Dermis microvascular lymphatic vessel endothelial cell (primary cell): ENCODE measurements at regions not wholly inside any gene's neighbourhood (a gene's known extent, or its start where the extent isn't known, plus 50 kb on each side); places are given as distances from the start of the nearest gene placed in this dataset.
"Not testable (repeated sequence)": the region's sequence is repeated elsewhere in the genome, so short reads cannot be mapped to it uniquely, and the experiment has no call there.

Experiments
- DNase-seq, 2 donors: peaks; one replicate each; pipeline versions ENCODE4 v3.0.0 to v3.0.0-alpha.2; 2010; ENCODE audit warnings: low read depth in 2 of 2

DNA sequence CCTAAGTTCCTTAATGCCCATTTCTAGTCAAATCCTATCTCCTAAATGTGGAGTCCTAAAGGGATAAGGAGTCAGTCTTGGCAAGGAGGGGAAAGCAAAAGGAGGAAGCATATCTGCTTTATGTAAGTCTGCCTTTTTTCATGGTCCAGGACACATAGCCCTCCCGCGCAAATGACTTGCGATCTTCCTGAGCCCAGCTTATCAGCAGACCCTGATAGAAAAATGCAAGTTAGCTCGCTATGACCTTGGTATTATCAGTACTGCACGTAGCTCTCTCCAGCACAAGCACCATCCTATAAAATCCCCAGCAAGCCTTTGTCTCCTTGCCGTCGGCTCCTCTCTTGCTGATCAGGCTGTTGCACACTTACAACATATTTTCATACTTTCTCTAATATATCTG, 281.4 kb upstream of the KCNH7 start:
- no peak for DNase-seq

DNA sequence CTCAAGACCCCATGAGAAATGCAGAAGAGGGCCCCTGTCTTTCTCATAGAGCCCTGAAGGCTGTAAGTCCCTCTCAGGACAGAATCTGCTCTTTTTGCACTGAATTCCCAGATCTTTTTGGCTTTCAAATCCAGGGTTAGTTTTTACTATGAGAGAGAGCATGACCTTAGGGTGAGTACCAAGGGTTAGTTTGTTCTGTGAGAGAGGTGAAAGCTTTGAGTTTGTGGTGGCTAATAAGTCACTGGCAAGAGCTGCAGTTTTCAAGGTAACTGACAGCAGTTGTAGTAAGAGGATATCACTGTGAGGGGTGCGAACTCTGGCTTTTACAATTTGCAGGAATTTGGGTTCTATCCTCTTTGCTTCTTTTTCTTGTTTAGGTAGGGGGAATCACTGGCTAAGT, 248.4 kb upstream of the KCNH7 start:
- no peak for DNase-seq

DNA sequence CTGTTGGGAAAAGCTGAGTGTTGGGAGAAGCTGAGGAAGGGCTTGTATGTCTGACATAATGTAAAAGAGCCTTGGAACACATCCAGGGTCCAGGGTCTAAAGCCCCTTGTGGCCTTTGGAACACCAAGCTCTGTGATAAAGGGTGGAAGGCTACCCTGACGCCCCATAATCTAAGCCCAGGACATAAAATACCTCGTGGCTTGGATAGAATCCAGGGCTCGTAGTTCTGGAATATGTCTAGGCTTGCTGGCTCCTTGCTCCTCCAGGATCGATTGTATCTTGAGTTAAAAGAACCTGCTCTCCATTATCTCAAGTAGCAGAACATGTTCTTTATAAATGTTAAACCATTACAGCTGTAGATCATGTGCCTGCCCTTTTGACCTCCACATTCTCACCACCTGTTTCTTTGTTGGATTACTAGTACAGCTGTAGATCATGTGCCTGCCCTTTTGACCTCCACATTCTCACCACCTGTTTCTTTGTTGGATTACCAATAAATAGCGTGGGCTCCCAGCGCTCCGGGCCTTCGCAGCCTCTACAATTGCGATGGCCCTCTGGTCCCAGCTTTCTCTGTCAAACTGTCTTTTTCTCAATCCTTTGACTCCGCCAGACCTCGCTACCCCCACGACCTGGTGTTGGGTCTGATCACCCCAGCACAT, 246.9 kb upstream of the KCNH7 start:
- not testable (repeated sequence) for DNase-seq

DNA sequence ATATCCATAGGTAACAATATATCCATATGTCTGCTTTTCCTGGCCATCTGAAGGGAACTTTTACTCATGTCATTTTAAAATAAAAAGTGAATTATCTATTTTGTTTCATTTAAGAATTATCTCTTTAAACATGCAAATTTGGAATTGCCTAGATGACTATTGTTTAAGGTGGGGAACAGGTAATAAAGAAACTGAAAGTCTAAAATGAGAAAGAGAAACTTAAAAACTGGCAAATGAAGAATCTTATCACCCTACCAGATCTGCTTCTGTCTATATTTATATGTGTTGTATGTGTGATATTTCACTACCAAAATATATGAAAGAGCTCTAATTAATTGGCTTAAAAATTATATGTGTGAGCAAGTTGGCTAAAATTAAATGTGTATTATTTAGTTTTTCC, 243.2 kb upstream of the KCNH7 start:
- DNase-seq: no peak

DNA sequence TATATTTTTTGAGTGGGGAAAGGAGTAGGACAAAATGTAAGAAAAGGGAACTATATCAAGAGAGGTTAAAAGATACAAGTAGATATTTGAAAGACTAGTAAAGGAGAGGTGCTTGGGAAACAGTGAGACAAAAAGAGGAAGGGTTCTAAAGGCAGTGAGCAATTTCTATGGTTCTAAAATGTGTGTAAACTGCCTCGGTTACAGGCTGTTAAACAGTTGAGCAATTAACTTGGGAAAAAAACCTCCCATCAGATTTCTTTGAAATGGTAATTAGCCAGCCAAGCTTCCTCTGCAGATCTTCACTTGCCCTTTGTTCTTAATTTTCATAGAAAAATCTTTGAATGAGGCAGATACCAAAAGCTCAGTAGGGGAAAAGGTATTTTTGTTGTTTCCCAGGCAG, 238.7 kb upstream of the KCNH7 start:
- DNase-seq: no peak

DNA sequence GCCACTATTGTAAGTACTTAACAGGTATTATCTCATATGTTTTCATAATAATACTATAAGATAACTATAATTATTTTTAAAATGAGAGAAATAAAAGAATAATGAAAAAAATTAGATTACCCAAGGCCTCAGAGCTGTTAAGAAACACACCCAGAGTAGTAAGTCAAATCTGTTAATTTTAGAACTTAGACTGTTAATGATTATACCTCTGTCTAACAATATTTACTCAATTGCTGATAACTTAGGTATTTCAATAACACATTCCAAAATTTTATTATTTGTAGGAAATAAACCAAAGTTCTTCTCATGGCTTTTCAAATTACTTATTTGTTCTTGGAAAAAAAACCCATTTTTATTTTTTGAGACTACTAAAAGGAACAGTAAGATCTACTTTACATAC, 227.5 kb upstream of the KCNH7 start:
- DNase-seq: no peak

DNA sequence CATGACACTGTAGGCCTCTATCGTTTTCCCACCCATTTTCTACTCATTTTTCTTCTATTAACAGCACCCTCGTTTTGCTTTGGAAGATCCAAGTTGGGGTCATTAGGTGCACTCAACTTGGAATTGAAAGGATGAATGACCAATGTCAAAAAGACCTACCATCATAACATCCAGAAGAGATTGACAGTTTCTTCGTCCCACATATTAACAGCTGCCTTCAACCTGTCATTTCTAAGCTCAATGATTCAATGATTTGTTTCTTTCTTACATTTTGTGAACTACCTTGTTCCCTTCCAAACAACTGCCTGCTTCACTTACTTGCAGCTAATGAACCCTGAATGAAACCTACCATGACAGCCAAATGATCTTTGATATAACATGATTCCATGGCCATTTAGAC, 224.0 kb upstream of the KCNH7 start:
- DNase-seq: no peak

DNA sequence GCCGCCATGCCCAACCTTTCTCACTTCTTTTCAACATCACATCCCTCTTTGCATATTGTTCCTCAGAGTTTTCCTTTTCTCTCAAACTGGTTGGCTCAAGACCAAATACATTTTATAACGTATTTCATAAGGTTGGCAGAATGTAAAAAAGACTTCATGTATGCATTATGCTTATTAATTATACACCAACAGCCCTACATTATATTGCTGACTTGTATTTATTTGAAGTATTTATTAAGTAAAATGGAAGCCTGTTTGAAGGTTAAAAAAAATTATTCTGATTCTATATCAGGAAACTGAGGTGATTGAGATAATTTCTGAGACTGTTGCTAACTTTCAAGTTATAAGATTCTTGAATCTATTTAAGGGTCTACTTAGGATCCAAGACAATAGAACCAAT, 208.0 kb upstream of the KCNH7 start:
- no peak for DNase-seq

DNA sequence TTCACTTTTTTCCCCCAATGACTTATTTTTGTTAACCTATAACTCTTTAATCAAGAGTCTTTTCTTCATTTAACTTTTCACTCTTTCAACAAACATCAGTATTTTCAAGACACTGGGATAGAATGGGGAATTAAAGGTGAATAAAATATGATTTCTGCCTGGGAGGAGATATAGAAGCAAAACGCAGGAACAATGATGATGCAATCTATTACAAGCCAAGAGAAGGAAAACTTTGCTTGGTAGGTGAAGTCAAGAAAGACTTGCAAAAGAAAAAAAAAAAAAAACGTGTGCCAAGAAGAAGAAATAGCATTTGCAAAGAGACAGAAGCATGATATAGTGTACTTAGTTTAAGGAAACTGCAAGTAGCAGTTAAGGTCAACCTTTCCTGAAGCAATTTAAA, 207.3 kb upstream of the KCNH7 start:
- no peak for DNase-seq

DNA sequence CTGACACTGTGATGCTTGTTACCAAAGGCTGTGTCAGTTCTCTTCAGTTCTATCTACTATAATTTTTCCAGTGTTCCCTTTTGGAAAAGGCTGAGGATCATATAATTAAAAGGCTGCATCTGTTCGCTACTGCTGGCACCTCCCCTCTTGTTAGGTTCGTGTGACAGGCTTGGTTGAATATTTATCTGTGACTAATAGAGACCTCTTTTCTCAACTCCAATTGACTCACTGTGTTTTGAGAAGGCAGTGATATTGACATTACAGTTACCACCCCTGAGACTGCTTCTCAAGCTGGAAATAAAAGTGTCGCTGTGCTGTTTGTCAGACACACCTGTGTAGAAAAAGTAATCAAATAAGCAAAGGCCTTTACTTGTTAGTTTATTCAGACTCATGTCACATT, 205.5 kb upstream of the KCNH7 start:
- no peak for DNase-seq

DNA sequence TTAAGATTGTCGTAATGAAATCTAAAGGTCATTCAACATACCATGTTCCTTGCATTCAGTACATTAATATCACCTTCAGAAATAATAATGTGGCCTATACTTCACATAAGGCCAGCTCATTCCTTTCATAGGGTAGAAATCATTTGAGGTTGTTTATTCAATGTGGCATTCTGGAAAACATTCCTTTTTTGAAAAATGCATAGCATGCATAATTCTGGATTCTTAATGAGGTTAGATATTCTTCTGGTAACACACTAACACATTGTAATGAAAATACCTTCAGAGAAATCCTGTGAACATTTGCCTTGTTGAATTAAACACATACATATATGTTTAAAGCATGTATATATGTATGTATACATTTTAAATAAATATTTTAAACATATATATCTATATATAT, 204.6 kb upstream of the KCNH7 start:
- DNase-seq: no peak

DNA sequence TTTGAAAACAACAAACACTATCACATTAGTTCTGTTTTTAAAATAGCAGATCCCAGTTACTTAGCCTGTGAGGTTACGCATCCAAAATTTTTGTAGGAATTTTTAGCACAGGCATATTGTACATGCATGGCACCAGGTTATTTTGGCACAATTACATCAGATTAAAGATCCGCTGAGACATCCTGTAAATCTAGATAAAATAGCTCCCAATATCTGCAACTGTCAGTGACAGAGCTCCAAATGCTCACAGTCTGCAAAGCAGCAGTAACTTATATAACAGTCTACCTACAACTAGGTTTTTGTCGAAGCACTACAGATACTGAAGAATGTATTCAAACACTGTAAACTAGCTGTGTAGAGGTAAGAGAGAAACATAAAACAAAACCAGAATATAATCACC, 200.7 kb upstream of the KCNH7 start:
- DNase-seq: no peak

DNA sequence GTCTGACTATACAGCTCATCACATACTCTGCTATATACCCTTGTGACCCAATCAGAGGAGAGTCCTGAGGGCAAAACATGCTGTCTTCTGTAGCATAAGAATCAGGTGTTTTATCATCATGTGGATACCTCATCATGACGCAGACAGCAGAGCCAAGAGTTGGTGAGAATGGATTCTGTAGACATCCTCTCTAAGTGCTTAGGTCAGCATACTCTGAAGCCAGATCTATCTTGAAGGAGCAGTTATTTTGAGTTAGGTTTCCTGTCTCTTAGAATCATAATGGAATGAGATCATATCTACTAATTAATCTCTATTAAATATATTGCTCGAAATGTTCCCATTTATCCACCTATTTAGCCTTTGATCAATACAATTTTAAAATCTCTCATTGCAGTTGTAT, 190.2 kb upstream of the KCNH7 start:
- DNase-seq: no peak

DNA sequence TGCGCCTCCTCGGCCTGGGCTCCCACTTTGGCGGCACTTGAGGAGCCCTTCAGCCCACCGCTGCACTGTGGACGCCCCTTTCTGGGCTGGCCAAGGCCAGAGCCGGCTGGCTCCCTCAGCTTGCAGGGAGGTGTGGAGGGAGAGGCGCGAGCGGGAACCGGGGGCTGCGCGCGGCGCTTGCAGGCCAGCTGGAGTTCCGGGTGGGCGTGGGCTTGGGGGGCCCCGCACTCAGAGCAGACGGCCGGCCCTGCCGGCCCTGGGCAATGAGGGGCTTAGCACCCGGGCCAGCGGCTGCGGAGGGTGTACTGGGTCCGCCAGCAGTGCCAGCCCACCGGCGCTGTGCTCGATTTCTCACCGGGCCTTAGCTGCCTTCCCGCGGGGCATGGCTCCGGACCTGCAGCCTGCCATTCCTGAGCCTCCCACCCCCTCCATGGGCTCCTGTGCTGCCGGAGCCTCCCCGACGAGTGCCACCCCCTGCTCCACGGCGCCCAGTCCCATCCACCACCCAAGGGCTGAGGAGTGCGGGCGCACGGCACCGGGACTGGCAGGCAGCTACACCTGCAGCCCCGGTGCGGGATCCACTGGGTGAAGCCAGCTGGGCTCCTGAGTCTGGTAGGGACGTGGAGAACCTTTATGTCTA, 187.7 kb upstream of the KCNH7 start:
- DNase-seq: not testable (repeated sequence)

DNA sequence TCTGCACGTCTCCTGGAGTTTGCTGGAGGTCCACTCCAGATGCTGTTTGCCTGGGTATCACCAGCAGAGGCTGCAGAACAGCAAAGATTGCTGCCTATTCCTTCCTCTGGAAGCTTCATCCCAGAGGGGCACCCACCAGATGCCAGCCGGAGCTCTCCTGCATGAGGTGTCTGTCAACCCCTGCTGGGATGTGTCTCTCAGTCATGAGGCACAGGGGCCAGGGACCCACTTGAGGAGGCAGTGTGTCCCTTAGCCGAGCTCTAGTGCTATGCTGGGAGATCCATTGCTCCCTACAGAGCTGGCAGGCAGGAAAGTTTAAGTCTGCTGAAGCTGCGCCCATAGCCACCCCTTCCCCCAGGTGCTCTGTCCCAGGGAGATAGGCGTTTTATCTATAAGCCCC, 178.3 kb upstream of the KCNH7 start:
- not testable (repeated sequence) for DNase-seq

DNA sequence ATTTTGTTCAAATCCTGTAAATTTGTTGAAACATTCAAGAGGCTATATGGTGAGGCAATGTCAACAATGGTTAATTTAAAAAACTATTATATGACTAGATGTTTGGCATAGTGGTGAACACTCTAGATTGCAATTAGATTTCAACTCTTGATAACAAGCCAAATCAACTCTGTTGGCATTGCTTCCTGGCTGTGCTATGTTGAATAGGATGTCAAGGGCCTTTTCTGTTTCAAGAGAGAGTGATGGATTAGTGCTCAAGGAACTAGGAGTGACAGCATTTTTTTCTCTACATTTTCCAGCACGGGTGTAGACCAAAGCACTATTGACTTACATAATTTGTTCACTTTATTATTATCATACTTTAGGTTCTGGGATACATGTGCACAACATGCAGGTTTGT, 172.4 kb upstream of the KCNH7 start:
- no peak for DNase-seq

DNA sequence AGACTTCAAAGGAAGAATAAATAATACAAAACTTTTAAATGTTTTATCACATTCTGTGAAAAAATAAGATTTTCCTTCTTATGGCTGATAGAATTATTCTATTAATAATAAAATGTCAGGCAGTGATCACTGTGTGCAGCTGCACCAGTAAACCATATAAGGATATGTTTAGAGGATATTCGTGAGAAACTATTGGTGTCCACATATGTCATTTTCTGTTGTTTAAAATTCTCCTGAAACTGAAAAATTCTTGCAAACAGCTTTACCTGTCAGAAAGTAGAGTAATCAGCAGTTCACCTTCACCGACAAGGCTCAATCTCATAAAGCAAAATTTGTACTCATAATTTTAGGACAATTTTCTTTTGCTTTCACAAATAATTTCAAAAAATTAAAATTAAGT, 170.1 kb upstream of the KCNH7 start:
- DNase-seq: no peak

DNA sequence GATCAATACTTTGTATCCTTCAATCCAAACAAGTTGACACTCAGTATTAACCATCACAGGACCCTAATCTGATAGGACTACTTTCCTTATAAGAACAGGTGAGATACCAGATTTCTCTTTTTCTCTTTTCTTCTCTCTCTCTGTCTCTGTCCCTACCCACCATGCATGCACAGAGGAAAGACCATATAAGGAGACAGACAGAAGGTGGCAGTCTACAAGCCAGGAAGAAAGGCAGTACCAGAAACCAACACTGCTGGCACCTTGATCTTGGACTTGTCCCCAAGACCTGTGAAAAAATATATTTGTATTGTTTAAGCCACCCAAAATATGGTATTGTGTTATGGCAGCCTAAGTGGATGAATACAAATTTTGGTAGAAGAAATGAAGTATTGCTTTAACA, 156.2 kb upstream of the KCNH7 start:
- DNase-seq: no peak

DNA sequence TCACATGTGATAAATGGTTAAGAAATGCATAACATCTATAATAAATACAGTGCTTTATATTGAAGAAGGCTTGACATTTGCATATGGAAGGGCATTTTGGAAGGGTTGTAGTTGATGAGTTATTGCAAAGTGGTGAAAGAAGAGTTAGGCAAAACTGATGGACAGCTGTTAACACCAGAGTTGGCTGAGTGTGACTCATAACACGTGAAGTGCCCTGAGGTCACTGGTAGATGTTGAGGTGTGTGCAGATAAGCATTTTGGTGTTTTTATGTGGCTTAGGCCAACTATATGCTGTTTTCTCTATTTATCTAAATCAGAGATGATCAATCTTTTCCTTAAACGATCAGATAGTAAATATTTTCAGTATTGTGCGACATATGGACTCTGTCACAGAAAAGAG, 154.3 kb upstream of the KCNH7 start:
- DNase-seq: no peak

DNA sequence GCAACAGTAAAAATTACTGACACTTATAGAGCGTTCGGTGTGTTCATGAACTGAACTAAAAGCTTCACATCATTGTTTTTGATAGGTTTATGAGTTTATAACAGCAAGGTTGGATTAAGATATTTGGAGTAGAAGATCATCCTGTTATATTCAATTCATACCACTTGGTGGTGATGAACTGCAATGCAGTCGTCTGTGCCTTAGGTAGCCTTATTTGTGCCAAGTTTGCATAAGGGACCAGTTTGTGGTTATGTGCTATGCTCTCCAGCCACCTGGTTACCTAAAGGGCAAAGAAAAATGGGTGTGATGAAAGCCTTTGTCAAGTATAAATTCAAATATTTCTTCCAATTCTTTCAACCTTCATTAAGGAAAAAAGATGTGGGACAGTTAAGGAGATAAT, 150.9 kb upstream of the KCNH7 start:
- DNase-seq: no peak

DNA sequence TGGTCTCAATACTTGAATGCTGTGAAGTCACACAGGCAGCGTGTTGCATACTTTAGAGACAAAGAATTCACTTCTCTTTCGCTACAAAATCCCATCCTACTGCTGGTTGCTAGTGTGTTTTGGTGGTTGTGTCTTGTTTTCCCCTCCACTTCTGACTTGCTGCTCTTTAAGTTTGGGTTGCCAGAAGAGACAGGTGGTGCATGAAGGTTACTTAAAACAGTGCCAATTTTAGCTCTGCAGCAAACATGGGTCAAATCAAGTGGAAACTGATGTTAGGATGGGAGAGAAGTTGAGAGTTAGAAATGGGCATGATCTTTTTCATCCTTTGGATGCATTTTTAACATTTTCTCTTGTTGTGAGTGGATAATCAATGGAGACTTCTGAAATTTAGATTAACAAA, 136.2 kb upstream of the KCNH7 start:
- no peak for DNase-seq

DNA sequence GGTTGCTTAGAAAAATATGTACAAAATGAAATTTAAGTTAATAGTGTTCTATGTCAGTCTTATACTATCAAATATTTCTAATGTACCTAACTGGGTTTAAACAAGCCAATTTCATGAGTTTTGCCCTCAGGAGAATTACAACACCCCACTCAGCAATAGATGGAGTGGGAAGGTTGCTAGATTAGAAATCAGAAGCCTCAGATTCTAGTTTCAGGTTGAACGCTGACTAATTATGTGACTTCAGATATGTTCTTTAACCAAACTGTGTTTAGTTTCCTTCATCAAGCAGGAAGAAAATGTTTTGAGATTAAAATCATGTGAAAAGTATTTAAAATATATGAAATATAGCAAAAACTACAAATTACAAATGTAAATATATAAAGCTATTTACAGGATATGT, 133.8 kb upstream of the KCNH7 start:
- DNase-seq: no peak

DNA sequence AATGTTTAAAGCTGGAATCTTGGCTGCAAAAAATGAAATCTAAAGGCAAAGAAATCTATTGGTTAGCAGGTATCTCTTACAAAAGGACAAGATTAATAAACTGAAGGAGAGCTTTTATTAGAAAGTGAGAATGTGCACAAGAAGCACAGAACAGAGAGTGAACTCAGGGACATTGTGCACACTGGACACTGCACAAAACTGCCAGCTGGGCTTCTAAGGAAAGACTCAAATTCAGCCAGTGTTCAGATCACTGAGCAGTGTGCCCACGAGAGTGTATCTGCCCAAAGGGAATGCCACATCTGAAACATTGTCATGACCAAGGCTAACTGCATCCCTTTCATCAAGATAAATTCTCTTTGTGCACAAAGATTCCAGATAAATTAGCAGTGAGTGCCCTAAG, 129.7 kb upstream of the KCNH7 start:
- DNase-seq: no peak

DNA sequence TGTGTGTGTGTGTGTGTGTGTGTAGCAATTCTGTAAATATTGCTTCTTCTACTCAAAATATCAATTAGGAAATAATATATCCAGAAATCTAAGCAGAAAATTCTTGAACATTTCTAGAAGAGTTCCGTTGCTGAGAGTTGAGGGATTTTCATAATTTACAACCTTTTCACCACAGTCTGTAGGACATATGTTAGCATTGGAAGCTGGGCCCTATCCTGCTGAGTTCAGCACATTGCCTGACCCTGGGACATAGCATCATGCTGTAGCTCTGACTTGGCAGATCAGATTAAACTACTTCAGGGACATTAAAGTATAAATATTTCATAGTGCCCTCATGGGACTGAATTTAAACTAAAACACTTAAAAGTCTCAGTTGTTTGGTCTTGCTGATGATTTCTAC, 129.2 kb upstream of the KCNH7 start:
- DNase-seq: no peak
